ENCODE measurements at regions not wholly inside any gene's neighbourhood (a gene's known extent, or its start where the extent isn't known, plus 50 kb on each side); places are given as distances from the start of the nearest gene placed in this dataset.

DNA sequence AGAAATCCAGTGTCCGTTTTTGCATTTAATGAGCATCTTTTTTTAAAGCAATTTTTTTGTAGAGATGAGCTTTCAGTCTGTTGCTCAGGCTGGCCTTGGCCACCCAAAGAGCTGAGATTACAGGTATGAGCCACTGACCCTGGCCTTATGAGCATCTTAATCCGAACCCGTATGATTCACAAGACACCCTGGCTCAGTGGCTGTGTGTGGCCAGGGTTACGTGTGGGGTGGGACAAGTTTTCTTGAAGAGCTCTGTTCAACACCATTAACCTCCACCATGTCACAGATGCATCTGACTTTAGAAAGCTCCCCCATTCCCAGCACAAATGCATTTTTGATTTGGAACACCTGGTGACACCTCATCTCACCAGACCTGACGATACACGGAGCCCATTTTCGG is 166.5 kb upstream of the PITRM1 start:
- TF ChIP-seq CTCF (IDR thresholded peaks at IDR 0.05; ENCODE audit: insufficient read depth, low read length): no peak
- no peak for TF ChIP-seq SPI1 (IDR thresholded peaks at IDR 0.05; ENCODE audit: borderline replicate concordance, low read depth)
- no peak for TF ChIP-seq POLR2AphosphoS5 (IDR thresholded peaks at IDR 0.05; ENCODE audit: low read depth)
- TF ChIP-seq GABPA (IDR thresholded peaks at IDR 0.05; ENCODE audit: low read depth): no peak
- TF ChIP-seq, protein P1, sequence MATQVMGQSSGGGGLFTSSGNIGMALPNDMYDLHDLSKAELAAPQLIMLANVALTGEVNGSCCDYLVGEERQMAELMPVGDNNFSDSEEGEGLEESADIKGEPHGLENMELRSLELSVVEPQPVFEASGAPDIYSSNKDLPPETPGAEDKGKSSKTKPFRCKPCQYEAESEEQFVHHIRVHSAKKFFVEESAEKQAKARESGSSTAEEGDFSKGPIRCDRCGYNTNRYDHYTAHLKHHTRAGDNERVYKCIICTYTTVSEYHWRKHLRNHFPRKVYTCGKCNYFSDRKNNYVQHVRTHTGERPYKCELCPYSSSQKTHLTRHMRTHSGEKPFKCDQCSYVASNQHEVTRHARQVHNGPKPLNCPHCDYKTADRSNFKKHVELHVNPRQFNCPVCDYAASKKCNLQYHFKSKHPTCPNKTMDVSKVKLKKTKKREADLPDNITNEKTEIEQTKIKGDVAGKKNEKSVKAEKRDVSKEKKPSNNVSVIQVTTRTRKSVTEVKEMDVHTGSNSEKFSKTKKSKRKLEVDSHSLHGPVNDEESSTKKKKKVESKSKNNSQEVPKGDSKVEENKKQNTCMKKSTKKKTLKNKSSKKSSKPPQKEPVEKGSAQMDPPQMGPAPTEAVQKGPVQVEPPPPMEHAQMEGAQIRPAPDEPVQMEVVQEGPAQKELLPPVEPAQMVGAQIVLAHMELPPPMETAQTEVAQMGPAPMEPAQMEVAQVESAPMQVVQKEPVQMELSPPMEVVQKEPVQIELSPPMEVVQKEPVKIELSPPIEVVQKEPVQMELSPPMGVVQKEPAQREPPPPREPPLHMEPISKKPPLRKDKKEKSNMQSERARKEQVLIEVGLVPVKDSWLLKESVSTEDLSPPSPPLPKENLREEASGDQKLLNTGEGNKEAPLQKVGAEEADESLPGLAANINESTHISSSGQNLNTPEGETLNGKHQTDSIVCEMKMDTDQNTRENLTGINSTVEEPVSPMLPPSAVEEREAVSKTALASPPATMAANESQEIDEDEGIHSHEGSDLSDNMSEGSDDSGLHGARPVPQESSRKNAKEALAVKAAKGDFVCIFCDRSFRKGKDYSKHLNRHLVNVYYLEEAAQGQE (IDR thresholded peaks at IDR 0.05; ENCODE audit: insufficient replicate concordance, low read depth): no peak
